ENCODE measurements at regions not wholly inside any gene's neighbourhood (a gene's known extent, or its start where the extent isn't known, plus 50 kb on each side); places are given as distances from the start of the nearest gene placed in this dataset.
"Not testable (repeated sequence)": the region's sequence is repeated elsewhere in the genome, so short reads cannot be mapped to it uniquely, and the experiment has no call there.

GRCh38 chr6:93833326-93833725 lies 414.0 kb upstream of the EPHA7 start:
- DNase-seq (ENCODE audit: extremely low spot score); CTCF ChIA-PET; POLR2A ChIA-PET: not testable (repeated sequence)

- CTCF ChIA-PET; DNase-seq (ENCODE audit: extremely low spot score); POLR2A ChIA-PET: not testable (repeated sequence)
These were observed 410.4 kb upstream of the EPHA7 start for GRCh38 chr6:93829757-93830156.

- DNase-seq (ENCODE audit: extremely low spot score) = no peak
- ChIA-PET POLR2A (no interaction called here), CTCF (no interaction called here)
- TF ChIP-seq TARDBP (IDR thresholded peaks at IDR 0.05) (no peak), ZNF384 (IDR thresholded peaks at IDR 0.05) (no peak), CTBP1 (IDR thresholded peaks at IDR 0.05; ENCODE audit: borderline replicate concordance) (no peak), ARNT (IDR thresholded peaks at IDR 0.05) (no peak), FOXM1 (IDR thresholded peaks at IDR 0.05; ENCODE audit: borderline replicate concordance) (no peak), L3MBTL2 (conservative IDR thresholded peaks at IDR 0.05) (no peak), FOXK2 (IDR thresholded peaks at IDR 0.05) (no peak), SP1 (IDR thresholded peaks at IDR 0.05) (no peak), ELF4 (IDR thresholded peaks at IDR 0.05) (no peak), FOXA1 (IDR thresholded peaks at IDR 0.05) (no peak), BHLHE40 (IDR thresholded peaks at IDR 0.05; ENCODE audit: borderline replicate concordance) (no peak), NFRKB (IDR thresholded peaks at IDR 0.05) (no peak), LEF1 (IDR thresholded peaks at IDR 0.05; ENCODE audit: borderline replicate concordance) (no peak), SUZ12 (IDR thresholded peaks at IDR 0.05) (no peak), HDGF (IDR thresholded peaks at IDR 0.05; ENCODE audit: borderline replicate concordance) (no peak)
- TF ChIP-seq, protein P1, sequence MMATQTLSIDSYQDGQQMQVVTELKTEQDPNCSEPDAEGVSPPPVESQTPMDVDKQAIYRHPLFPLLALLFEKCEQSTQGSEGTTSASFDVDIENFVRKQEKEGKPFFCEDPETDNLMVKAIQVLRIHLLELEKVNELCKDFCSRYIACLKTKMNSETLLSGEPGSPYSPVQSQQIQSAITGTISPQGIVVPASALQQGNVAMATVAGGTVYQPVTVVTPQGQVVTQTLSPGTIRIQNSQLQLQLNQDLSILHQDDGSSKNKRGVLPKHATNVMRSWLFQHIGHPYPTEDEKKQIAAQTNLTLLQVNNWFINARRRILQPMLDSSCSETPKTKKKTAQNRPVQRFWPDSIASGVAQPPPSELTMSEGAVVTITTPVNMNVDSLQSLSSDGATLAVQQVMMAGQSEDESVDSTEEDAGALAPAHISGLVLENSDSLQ (IDR thresholded peaks at IDR 0.05) = no peak
These were observed 409.6 kb upstream of the EPHA7 start for GRCh38 chr6:93829009-93829408.

DNA sequence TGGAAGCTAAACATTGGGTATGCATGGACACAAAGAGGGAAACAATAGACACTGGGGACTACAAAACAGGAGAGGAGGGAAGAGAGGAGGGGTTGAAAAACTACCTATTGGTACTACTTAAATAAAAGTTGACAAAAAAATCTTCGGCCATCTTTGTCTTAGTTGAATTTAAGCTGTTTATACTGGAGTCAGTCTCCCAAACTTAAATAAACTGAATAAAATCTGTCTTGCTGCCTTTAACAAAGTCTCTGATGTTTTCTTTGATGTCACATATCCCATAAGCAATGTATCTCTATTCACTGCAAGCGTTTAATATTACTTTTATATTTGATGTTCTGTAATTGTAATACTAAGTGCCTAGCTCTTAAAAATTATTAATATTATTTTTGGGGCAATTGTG lies 409.2 kb upstream of the EPHA7 start:
- DNase-seq (ENCODE audit: extremely low spot score) = no peak
- TF ChIP-seq NFRKB (IDR thresholded peaks at IDR 0.05) = no peak
- TF ChIP-seq BHLHE40 (IDR thresholded peaks at IDR 0.05; ENCODE audit: borderline replicate concordance) = no peak
- no peak for TF ChIP-seq CTBP1 (IDR thresholded peaks at IDR 0.05; ENCODE audit: borderline replicate concordance)
- no peak for TF ChIP-seq SUZ12 (IDR thresholded peaks at IDR 0.05)
- no peak for TF ChIP-seq FOXA1 (IDR thresholded peaks at IDR 0.05)
- no peak for TF ChIP-seq FOXK2 (IDR thresholded peaks at IDR 0.05)
- no peak for TF ChIP-seq LEF1 (IDR thresholded peaks at IDR 0.05; ENCODE audit: borderline replicate concordance)
- TF ChIP-seq TARDBP (IDR thresholded peaks at IDR 0.05) = no peak
- no peak for TF ChIP-seq FOXM1 (IDR thresholded peaks at IDR 0.05; ENCODE audit: borderline replicate concordance)
- no peak for TF ChIP-seq L3MBTL2 (conservative IDR thresholded peaks at IDR 0.05)
- TF ChIP-seq ZNF384 (IDR thresholded peaks at IDR 0.05) = no peak
- TF ChIP-seq ARNT (IDR thresholded peaks at IDR 0.05) = no peak
- TF ChIP-seq SP1 (IDR thresholded peaks at IDR 0.05) = no peak
- no peak for TF ChIP-seq HDGF (IDR thresholded peaks at IDR 0.05; ENCODE audit: borderline replicate concordance)
- ChIA-PET CTCF (no interaction called here), POLR2A (no interaction called here)

DNA sequence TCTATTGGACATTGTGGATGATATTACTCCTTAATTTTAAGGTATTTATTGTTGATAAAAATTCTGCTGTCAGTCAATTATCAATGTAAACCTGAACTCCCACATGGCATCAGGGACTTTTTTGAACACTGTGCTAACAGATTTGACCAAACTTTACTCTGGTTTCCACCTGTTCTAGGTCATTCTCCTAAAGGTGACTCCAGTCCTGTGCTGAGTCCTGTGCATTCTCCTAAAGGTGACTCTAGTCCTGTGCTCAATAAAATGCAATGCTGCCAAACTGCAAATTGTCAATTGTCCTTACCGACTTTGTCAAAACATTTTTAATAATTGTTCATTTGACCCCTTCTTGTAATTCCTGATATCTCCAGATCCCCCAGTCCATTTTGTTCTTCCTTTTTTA lies 408.4 kb upstream of the EPHA7 start:
- CTCF ChIA-PET = no interaction called here
- POLR2A ChIA-PET = no interaction called here
- TF ChIP-seq BHLHE40 (IDR thresholded peaks at IDR 0.05; ENCODE audit: borderline replicate concordance) (no peak), CTBP1 (IDR thresholded peaks at IDR 0.05; ENCODE audit: borderline replicate concordance) (no peak), FOXM1 (IDR thresholded peaks at IDR 0.05; ENCODE audit: borderline replicate concordance) (no peak), LEF1 (IDR thresholded peaks at IDR 0.05; ENCODE audit: borderline replicate concordance) (no peak), NFRKB (IDR thresholded peaks at IDR 0.05) (no peak), L3MBTL2 (conservative IDR thresholded peaks at IDR 0.05) (no peak), SUZ12 (IDR thresholded peaks at IDR 0.05) (no peak), HDGF (IDR thresholded peaks at IDR 0.05; ENCODE audit: borderline replicate concordance) (no peak), ZNF384 (IDR thresholded peaks at IDR 0.05) (no peak), ARNT (IDR thresholded peaks at IDR 0.05) (no peak), FOXA1 (IDR thresholded peaks at IDR 0.05) (no peak), TARDBP (IDR thresholded peaks at IDR 0.05) (no peak), FOXK2 (IDR thresholded peaks at IDR 0.05) (no peak), ELF4 (IDR thresholded peaks at IDR 0.05) (no peak), SP1 (IDR thresholded peaks at IDR 0.05) (no peak)
- DNase-seq (ENCODE audit: extremely low spot score) = no peak

DNA sequence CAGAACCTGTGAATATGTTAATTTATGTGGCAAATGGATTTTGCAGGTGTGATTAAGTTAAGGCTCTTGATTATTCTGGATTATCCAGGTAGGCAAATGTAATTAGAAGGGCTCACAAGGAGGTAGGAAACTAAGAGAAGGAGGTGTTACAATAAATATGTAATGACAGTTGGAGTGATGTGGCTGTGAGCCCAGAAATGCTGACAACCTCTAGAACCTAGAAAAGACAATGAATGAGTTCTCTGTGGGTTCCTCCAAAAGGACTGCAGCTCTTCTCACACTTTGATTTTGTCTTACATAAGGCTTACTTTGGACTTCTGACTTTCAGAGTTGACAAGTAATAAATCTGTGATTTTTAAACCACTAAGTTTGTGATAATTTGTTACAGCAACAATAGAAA lies 406.6 kb upstream of the EPHA7 start:
- POLR2A ChIA-PET = no interaction called here
- TF ChIP-seq BHLHE40 (IDR thresholded peaks at IDR 0.05; ENCODE audit: borderline replicate concordance) (no peak), ZNF384 (IDR thresholded peaks at IDR 0.05) (no peak), FOXM1 (IDR thresholded peaks at IDR 0.05; ENCODE audit: borderline replicate concordance) (no peak), ELF4 (IDR thresholded peaks at IDR 0.05) (no peak), L3MBTL2 (conservative IDR thresholded peaks at IDR 0.05) (no peak), SUZ12 (IDR thresholded peaks at IDR 0.05) (no peak), NFRKB (IDR thresholded peaks at IDR 0.05) (no peak), HDGF (IDR thresholded peaks at IDR 0.05; ENCODE audit: borderline replicate concordance) (no peak), TARDBP (IDR thresholded peaks at IDR 0.05) (no peak), SP1 (IDR thresholded peaks at IDR 0.05) (no peak), FOXK2 (IDR thresholded peaks at IDR 0.05) (no peak), LEF1 (IDR thresholded peaks at IDR 0.05; ENCODE audit: borderline replicate concordance) (no peak), FOXA1 (IDR thresholded peaks at IDR 0.05) (no peak), ARNT (IDR thresholded peaks at IDR 0.05) (no peak), CTBP1 (IDR thresholded peaks at IDR 0.05; ENCODE audit: borderline replicate concordance) (no peak)
- TF ChIP-seq, protein P1 (IDR thresholded peaks at IDR 0.05) = no peak
- DNase-seq (ENCODE audit: extremely low spot score) = no peak
- CTCF ChIA-PET = no interaction called here

- no peak for DNase-seq (ENCODE audit: extremely low spot score)
- ChIA-PET CTCF (no interaction called here), POLR2A (no interaction called here)
- no peak for TF ChIP-seq L3MBTL2 (conservative IDR thresholded peaks at IDR 0.05)
- no peak for TF ChIP-seq SUZ12 (IDR thresholded peaks at IDR 0.05)
- no peak for TF ChIP-seq NFRKB (IDR thresholded peaks at IDR 0.05)
- no peak for TF ChIP-seq FOXM1 (IDR thresholded peaks at IDR 0.05; ENCODE audit: borderline replicate concordance)
- no peak for TF ChIP-seq ELF4 (IDR thresholded peaks at IDR 0.05)
- TF ChIP-seq LEF1 (IDR thresholded peaks at IDR 0.05; ENCODE audit: borderline replicate concordance) = no peak
- TF ChIP-seq BHLHE40 (IDR thresholded peaks at IDR 0.05; ENCODE audit: borderline replicate concordance) = no peak
- TF ChIP-seq FOXK2 (IDR thresholded peaks at IDR 0.05) = no peak
- TF ChIP-seq SP1 (IDR thresholded peaks at IDR 0.05) = no peak
- no peak for TF ChIP-seq CTBP1 (IDR thresholded peaks at IDR 0.05; ENCODE audit: borderline replicate concordance)
- no peak for TF ChIP-seq HDGF (IDR thresholded peaks at IDR 0.05; ENCODE audit: borderline replicate concordance)
- TF ChIP-seq ARNT (IDR thresholded peaks at IDR 0.05) = no peak
- no peak for TF ChIP-seq TARDBP (IDR thresholded peaks at IDR 0.05)
- no peak for TF ChIP-seq FOXA1 (IDR thresholded peaks at IDR 0.05)
- no peak for TF ChIP-seq ZNF384 (IDR thresholded peaks at IDR 0.05)
- TF ChIP-seq, protein P1 (IDR thresholded peaks at IDR 0.05) = no peak
These were observed 404.1 kb upstream of the EPHA7 start for GRCh38 chr6:93823489-93823888.
